GM19035 (cell line): ENCODE measurements at regions not wholly inside any gene's neighbourhood (a gene's known extent, or its start where the extent isn't known, plus 50 kb on each side); places are given as distances from the start of the nearest gene placed in this dataset.
"Not testable (repeated sequence)": the region's sequence is repeated elsewhere in the genome, so short reads cannot be mapped to it uniquely, and the experiment has no call there.

Experiments
- ATAC-seq: cut with Tn5 transposase; IDR thresholded peaks from one replicate; pipeline ENCODE4 v1.9.1; 2021; ENCODE audit not compliant: unreplicated experiment

GRCh38 chr7:126016722-126017121 lies 1087.1 kb upstream of the POT1 start:
- ATAC-seq: no peak

- ATAC-seq: no peak
Observed at GRCh38 chr7:126005064-126005463, 1075.4 kb upstream of the POT1 start.

- no peak for ATAC-seq
Observed at GRCh38 chr7:126001349-126001748, 1071.7 kb upstream of the POT1 start.

GRCh38 chr7:125984795-125985194 lies 1055.2 kb upstream of the POT1 start:
- no peak for ATAC-seq

- no peak for ATAC-seq
Observed at GRCh38 chr7:125971656-125972055, 1042.0 kb upstream of the POT1 start.

- no peak for ATAC-seq
Observed at GRCh38 chr7:125966278-125967048, 1036.8 kb upstream of the POT1 start.

- ATAC-seq: no peak
Observed at GRCh38 chr7:125934955-125935354, 1005.3 kb upstream of the POT1 start.

- ATAC-seq: no peak
Observed at GRCh38 chr7:125934539-125934938, 1004.9 kb upstream of the POT1 start.

- ATAC-seq: no peak
Observed at GRCh38 chr7:125930848-125931247, 1001.2 kb upstream of the POT1 start.

GRCh38 chr7:125927556-125927955 lies 997.9 kb upstream of the POT1 start:
- no peak for ATAC-seq

- ATAC-seq: no peak
Observed at GRCh38 chr7:125926621-125927020, 997.0 kb upstream of the POT1 start.

GRCh38 chr7:125924037-125924436 lies 994.4 kb upstream of the POT1 start:
- no peak for ATAC-seq

GRCh38 chr7:125915381-125915948 lies 985.8 kb upstream of the POT1 start:
- ATAC-seq: not testable (repeated sequence)

GRCh38 chr7:125908711-125909110 lies 979.1 kb upstream of the POT1 start:
- no peak for ATAC-seq

GRCh38 chr7:125899577-125899976 lies 970.0 kb upstream of the POT1 start:
- no peak for ATAC-seq

GRCh38 chr7:125892434-125892833 lies 962.8 kb upstream of the POT1 start:
- ATAC-seq: no peak

GRCh38 chr7:125878988-125879387 lies 949.4 kb upstream of the POT1 start:
- ATAC-seq: no peak

- no peak for ATAC-seq
Observed at GRCh38 chr7:125878235-125878956, 948.8 kb upstream of the POT1 start.

GRCh38 chr7:125877246-125877645 lies 947.6 kb upstream of the POT1 start:
- ATAC-seq: no peak

GRCh38 chr7:125876431-125876830 lies 946.8 kb upstream of the POT1 start:
- ATAC-seq: no peak

GRCh38 chr7:125871431-125871830 lies 941.8 kb upstream of the POT1 start:
- ATAC-seq: no peak

GRCh38 chr7:125857606-125858005 lies 928.0 kb upstream of the POT1 start:
- ATAC-seq: no peak
